Head of caudate nucleus (tissue), 42 donors: ENCODE measurements at regions not wholly inside any gene's neighbourhood (a gene's known extent, or its start where the extent isn't known, plus 50 kb on each side); places are given as distances from the start of the nearest gene placed in this dataset.
"Not testable (repeated sequence)": the region's sequence is repeated elsewhere in the genome, so short reads cannot be mapped to it uniquely, and the experiment has no call there.

ENCODE experiments used
- DNase-seq, 42 donors: peaks; one replicate each; pipeline versions ENCODE4 v3.0.0 to v3.0.0-alpha.2; 2020 to 2021; ENCODE audit warnings: mixed read lengths in 7 of 42
- intact Hi-C: fragments of 100-400 bp; cut with DNase I; formaldehyde crosslinking; loops from one replicate; pipeline ENCODE4 v1.15.0; 2022

DNA sequence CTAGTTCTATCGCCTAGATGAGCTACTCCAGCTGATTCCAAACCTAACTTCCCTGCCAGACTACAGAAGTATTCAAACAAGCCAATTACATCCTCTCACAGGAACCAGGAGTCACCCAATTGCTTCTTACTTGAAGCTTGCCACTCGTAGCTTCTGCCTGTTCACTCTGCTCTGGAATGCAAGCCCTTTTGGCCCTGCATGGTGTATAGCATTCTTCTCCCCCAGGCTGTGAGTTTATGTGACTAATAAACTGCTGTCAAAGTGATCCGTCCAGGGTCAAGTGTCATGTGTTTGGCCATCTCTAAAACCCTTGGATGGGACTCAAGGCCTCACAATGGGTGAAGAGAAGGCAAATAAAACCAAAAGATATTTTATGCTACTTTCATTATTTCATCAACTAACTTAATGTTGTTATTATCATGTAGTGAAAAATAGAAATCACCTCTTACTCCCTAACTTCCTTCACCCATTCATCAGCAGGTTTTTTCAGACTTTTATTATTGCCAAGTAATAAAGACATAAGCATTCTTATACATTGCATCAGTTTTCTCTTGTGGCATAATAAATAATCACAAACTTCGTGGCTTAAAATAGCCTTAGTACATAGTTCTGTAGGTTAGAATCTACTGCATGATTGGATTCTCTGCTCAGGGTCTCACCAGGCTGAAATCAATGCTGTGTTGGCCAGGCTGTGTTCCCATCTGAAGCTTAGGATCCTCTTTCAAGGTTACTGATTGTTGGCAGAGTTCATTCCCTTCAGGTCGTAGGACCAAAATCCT is 1981.7 kb upstream of the FLRT2 start:
- intact Hi-C loops: no loop called here
- no peak for DNase-seq

DNA sequence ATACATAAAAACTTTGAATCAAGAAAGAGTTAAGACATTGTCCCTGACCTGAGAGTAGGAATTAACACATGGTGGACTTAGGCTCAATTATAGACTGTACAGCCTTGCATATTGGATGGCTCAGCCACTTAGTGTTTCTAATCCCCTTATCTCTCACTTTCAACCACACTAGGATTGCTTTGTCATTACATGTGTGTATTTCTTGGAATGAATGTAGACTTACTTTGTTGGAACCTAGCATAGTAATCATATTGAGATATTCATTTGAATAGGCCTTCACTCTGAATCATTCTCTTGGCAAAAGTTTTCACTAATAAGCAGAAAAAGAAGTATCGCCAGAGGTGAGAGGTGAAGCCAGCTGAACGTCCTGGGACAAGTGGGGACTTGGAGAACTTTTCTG is 1973.9 kb upstream of the FLRT2 start:
- DNase-seq: no peak

DNA sequence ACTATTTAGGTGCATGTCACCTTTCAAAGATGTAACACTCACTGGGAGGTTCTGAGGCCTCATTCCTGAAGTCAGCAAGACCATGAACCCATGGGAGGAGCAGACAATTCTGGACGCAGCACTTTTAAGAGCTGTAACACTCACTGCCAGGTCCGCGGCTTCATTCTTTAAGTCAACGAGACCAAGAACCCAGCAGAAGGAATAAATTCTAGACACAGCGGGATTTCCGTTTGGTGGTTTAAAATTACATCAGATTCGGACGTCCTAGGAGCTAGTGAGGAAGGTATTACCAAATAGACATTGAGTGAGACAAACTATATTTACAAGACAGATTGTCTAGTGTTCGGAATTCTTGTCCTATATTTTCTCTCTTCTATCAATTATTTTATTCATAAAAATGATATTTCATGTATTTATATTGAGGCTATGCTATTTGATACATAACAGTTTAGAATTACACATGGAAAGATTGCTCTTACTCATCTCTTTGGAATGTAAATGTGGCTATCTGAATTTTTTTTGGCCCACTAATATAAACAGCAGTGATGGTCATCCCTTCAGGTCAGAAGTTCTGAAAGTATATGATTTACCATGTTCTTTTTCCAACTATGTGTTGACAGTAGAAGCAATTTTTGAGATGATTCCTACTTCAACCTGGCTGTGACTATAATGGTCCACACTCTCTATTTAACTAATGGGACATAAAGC is 1973.0 kb upstream of the FLRT2 start:
- no peak for DNase-seq
- intact Hi-C loops: no loop called here

More for the DNA sequence above, 1973.9 kb upstream of the FLRT2 start:
- intact Hi-C loops: no loop called here

DNA sequence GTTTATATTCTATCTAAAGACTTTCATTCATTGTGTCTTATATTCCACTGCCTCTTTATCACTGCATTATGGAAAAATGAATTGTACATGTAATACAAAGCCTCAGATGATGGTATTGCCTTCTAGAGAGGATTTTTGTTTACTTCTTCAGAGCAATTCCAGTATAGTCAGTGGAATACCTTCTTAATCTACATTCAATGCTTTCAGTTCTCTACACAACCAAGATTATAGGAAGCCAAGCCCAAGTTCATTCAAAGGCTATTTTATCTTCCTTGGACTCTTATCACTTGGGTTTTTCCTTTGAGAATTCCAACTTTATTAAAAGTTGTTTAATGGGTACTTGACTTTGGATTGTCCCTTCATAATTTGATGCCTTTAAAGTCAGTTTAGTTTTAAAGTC is 1971.0 kb upstream of the FLRT2 start:
- DNase-seq: no peak
- intact Hi-C loops: no loop called here

DNA sequence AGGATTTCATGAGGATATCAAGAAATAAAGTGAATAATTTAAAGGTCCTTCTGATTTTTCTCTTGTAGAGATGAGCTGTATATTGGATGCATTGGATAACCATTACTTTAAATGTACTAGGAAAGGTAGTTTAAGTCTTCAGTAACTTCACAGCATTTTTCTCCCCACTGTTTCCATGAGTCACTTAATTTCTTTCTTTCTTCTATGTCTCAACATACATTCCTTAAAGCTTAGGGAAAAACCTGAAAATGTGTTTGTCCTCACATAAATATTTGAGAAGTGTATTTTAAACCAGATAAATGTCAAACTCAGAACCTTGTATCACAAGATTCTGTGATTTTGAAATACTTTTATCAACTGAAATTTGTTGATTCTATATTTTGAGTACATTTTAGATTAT is 1970.2 kb upstream of the FLRT2 start:
- DNase-seq: no peak
- intact Hi-C loops: no loop called here

DNA sequence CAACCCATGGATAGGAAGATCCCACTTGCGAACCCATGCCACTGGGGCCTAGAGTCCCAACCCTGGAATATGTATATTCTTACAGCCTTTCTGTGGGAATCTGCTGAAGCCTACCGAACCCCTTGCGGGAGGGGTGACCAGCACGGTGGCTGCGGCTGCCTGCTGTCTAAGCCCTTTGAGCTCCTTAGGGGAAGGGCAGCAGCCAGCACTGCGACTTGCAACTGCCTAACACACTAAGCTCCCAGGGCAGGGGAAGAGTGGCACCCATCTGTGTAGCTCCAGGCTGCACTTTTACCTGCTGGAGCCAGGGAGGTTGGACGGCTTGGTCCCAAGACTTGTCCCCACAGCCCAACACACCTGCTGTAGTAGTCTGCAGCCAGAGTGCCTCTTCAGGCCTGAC is 1968.7 kb upstream of the FLRT2 start:
- no peak for DNase-seq
- intact Hi-C loops: no loop called here

DNA sequence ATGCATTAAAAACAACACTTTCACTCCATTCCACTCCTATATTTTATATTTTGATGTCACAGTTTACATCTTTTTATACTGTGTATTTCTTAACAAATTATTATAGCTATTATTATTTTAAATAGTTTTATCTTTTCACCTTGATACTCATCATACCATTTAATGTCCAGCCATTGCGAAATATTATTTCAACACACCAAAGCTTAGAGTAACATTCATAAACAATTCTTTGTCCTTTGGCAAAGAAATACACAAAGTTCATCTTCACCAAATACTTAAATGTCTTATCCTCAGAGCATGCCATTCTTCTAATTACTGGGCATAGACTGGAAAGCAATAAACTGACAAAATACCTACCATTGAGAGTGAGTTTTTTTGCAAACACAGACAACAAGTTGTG is 1963.4 kb upstream of the FLRT2 start:
- no peak for DNase-seq
- intact Hi-C loops: no loop called here

DNA sequence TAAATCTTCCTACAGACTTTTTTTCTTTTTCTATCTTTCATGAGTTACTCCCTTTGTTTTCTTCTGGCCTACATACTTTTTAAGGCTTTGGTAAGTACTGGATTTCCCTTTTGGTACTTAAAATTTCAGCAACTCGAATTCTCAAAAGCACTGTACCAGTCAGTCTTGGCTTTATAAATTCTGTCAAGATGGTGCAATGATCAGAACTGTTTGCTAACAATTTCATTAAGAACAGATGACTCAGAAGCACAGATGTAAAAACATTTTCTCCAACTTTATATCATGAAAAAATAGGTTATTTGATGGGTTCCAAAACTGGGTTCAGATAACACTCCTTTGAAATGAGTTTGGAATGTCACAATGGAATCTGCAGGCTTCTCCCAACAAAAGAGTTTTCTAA is 1961.8 kb upstream of the FLRT2 start:
- no peak for DNase-seq
- intact Hi-C loops: no loop called here

DNA sequence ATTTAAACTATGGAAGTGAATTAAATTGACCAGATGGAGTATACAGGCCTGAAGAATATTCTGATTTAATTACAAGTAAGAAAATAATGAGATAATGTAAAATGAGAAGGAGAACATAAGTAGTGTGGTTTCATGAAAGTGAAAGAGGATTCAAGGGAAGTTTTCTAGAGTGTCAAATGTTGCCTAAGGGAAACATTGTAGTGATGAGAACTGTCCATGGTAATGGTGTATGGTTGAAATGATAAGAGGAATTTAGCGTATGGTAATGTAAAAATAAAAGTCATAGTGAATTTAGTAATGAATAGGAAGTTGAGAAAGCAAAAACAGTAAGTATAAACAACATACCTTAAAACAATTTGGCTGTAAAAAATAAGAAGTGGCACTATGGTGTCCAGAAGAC is 1954.6 kb upstream of the FLRT2 start:
- no peak for DNase-seq
- intact Hi-C loops: no loop called here

DNA sequence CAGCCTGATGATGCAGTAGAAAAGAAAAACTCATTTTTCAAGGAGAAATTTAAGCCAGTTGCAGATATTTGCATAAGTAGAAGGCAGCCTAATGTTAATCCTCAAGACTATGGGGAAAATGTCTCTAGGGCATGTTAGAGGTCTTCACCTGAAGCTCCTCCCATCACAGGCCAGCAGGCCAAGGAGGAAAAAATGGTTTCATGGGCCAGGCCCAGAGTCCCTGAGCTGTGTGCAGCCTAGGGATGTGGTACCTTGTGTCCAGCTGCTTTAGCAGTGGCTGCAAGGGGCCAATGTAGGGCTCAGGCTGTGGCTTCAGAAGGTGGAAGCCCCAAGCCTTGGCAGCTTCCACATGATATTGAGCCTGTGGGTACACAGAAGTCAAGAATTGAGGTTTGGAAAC is 1946.7 kb upstream of the FLRT2 start:
- intact Hi-C loops: no loop called here
- no peak for DNase-seq

DNA sequence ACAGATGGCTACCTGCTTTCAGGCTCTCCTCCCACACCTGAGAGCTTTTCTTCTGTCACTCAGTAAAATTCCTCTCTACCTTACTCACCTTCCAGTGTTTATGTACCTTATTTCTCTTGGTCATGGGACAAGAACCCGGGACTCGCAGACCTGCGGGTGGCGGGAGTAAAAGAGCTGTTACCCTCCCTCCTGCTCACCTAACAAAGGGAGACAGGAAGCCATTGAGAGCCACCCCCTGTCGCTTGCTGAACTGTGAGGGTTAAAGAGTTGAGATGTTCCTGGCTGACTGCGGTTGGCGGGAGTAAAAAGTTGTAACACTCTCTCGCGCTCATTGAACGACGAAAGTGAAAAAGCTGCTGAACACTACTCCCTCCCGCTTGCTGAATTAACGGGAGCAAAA is 1935.1 kb upstream of the FLRT2 start:
- intact Hi-C loops: no loop called here
- DNase-seq: no peak

DNA sequence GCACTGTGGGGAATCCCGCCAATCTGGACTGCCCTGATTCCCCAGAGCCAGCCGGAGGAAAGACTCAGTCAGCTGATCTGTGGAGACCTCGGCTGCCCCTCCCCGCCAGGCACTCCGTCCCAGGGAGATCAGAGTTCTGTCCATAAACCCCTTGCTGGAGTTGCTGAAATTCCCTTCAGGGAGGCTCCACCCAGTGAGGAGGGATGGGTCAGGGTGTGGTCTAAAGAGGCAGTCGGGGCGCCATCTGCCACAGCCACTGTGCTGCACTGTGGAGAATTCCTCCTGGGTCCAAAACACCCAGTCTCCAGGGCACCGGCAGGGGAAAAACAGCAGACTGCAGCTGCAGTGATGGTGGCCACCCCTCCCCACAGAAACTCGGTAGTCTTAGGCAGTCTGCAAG is 1922.3 kb upstream of the FLRT2 start:
- DNase-seq: peak in 1 of 42 donors; percentile 26
- intact Hi-C loops: no loop called here

DNA sequence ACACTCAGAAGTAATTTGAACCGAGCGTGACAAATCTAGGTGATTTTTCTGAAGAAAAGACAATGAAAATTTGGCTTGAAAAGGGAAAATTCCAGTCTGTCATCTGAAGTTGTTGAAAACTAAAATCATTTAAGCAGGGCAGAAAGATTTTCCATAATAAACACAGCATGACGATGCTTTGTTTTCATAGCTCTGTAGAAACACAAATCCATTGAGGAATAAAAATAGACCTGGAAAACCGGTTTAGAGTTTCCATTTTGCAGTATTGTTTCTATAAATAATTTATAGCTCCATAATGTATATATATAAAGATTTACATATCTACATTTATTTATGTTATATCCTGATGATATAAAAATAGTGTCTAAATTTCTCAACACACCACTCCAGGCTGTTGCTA is 1918.5 kb upstream of the FLRT2 start:
- intact Hi-C loops: no loop called here
- DNase-seq: no peak

DNA sequence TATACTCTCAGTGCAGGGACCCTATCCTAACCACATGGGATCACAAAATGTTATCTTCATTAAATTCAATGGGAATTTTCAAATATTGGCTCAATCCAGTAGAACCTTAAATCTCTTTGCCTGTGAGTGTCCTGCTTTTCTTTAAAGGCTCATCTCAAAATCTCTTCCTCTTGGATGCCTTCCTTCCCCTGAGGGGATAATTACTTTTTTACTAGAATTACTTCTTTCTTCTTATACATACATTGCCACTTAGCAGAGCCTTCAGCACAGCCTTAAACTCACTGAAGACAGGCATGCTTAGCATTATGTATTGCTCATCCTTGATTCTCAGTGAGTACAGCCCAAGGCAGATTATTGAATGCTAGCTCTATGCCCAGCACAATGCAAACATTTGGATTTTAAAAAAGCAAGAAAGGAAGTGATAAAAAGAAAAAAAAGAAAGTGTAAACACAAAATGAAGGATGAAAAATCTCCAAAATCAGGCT is 1918.0 kb upstream of the FLRT2 start:
- intact Hi-C loops: no loop called here
- DNase-seq: no peak

DNA sequence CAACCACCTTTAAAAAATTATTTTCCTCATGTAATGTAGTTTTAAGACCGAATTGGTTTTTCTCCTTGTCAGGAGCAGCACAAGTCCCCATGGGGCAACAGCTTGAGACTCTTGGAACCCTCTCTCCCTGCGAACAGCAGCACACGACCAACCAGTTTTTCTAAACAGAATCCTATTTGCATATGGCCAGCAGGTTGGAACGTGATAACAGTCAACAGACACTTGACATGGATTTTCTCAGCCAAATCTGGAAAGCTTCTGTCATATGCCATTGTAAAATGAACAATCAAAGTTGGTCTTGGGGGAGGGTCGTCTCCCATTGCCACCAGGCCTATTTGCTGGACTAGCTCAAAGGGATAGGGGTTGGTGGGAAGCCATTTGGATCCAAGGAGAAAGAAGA is 1915.0 kb upstream of the FLRT2 start:
- intact Hi-C loops: no loop called here
- no peak for DNase-seq

DNA sequence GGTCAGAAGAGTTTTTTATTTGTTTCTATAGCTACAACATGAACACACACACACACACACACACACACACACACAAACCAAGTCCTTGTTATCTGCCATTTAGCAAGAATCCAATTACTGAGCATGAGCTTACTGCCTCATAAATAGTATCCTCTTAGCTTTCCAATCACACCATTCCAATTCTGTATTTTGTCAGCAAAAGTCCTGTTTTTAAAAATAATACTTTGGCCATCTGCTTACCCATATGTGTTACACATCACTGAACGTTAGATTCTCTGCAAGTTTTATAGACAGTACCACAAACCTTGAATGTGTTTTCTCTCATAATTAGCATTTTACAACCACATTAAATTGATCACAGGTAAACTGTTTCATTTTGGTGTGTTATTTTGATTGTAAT is 1905.4 kb upstream of the FLRT2 start:
- intact Hi-C loops: no loop called here
- DNase-seq: no peak

DNA sequence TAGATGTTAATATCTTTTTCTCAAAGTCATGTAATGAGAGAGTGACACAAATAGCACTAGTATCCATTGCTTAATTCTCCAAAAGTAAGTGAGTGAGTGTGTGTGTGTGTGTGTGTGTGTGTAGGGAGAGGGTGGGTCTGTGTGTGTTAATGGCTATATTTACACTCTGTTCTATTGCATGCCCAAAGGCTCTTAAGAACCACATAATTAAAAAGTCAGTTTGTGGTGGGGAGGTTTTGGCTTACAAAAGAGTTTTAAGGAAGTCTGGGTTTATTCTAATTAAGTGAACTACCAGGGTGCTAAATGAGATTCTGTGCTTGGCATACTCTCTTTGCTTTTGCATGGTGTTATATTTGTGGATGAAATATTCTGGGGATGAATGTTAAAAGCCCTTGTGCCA is 1897.6 kb upstream of the FLRT2 start:
- intact Hi-C loops: no loop called here
- no peak for DNase-seq

DNA sequence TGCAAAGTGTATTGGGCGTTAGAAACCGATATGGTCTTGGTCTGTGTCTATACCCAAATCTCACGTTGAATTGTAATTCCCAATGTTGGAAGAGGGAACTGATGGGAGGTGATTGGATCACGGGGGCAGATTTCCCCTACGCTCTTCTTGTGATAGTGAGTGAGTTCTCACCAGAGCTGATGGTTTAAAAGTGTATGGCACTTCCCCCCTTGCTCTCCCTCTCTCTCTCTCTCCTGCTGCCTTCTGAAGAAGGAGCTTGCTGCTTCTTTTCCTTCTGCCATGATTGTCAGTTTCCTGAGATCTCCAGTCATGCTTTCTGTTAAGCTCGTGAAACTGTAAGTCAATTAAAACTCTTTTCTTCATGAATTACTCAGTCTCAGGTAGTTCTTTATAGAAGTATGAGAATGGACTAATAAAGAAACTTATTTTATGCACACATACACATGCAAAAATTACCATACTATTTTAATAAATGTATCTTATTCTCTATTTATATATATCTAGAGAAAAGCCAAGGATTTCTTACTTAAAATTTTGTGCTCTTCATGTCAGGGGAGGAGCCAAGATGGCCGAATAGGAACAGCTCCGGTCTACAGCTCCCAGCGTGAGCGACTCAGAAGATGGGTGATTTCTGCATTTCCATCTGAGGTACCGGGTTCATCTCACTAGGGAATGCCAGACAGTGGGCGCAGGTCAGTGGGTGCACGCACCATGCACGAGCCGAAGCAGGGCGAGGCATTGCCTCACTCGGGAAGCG is 1891.0 kb upstream of the FLRT2 start:
- intact Hi-C loops: no loop called here
- DNase-seq: no peak

DNA sequence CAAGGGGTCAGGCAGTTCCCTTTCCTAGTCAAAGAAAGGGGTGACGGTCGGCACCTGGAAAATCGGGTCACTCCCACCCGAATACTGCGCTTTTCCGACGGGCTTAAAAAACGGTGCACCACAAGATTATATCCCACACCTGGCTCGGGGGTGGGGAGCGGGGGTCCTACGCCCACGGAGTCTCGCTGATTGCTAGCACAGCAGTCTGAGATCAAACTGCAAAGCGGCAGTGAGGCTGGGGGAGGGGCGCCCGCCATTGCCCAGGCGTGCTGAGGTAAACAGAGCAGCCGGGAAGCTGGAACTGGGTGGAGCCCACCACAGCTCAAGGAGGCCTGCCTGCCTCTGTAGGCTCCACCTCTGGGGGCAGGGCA is 1890.5 kb upstream of the FLRT2 start:
- intact Hi-C loops, DNase-seq: not testable (repeated sequence)

DNA sequence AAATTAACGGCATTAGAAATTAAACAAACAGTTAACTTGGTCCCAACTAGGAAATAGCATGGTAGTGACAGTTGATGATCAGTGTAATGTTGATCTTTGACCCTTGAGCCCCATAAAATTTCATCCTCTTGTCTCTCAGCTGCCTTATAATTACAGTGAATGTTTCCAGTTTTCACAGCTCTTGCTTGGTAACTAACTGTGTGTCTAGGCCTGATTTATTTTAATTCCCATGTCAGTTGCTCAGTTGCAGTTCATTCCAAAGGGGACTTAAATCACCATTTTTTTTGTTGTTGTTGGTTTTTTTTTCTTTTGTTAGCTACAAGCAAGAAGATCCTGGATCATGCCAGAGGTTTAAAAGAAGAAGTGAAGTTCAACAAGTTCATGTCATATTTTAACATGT is 1883.7 kb upstream of the FLRT2 start:
- DNase-seq: no peak

More for the DNA sequence above, 1883.7 kb upstream of the FLRT2 start:
- intact Hi-C loops: no loop called here
